ENCODE measurements at regions not wholly inside any gene's neighbourhood (a gene's known extent, or its start where the extent isn't known, plus 50 kb on each side); places are given as distances from the start of the nearest gene placed in this dataset.

DNA sequence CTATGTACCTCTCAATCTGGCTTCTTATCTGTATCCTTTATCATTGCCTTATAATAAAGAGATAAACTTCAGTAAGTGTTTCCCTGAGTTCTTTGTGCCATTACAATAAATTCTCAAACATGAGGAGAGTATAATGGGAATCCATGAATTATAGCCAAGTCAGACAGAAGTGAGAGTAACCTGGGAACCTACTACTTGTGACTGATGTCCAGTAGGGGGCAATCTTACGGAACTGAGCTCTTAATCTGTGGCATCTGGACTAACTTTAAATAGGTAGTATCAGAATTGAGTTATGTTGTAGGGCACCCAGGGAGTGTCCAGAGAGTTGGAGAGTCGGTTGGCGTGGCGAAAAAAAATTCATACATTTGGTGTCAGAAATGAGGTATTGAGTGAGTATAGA lies 542.6 kb downstream of the ZBBX start:
- Histone ChIP-seq H3K9me2 (ENCODE audit: insufficient read depth, low read length) (no peaks in the 10 kb centered on the region), H3K27ac (ENCODE audit: low read length) (no peak overlapping the region), H3K9me3 (ENCODE audit: low read length) (no peaks in the 10 kb centered on the region), H3K4me3 (ENCODE audit: low read length) (no peak overlapping the region), H4K20me1 (ENCODE audit: insufficient read depth) (no peaks in the 10 kb centered on the region), H2AFZ (ENCODE audit: low read depth, low read length) (no peak overlapping the region), H3K9ac (ENCODE audit: low read length) (no peak overlapping the region), H3K27me3 (ENCODE audit: insufficient read depth, low read depth, low read length) (no peaks in the 10 kb centered on the region), H3K36me3 (ENCODE audit: insufficient read depth, low read length) (no peaks in the 10 kb centered on the region), H3F3A (ENCODE audit: insufficient read depth, low read length, poor library complexity, severe bottlenecking) (no peaks in the 10 kb centered on the region), H3K4me2 (ENCODE audit: low read length) (no peak overlapping the region), H3K79me2 (replicated peaks; ENCODE audit: insufficient read depth, low read length) (no peaks in the 10 kb centered on the region)
- no peak for TF ChIP-seq MXI1 (conservative IDR thresholded peaks at IDR 0.05; ENCODE audit: poor library complexity, severe bottlenecking)
- TF ChIP-seq SMC3 (conservative IDR thresholded peaks at IDR 0.05; ENCODE audit: poor library complexity) = no peak
- TF ChIP-seq POLR2AphosphoS5 (IDR thresholded peaks at IDR 0.05) = no peak
- no peak for TF ChIP-seq RAD21 (conservative IDR thresholded peaks at IDR 0.05)

- Histone ChIP-seq H3K9me2 (ENCODE audit: insufficient read depth, low read length) (no peaks in the 10 kb centered on the region), H4K20me1 (ENCODE audit: insufficient read depth) (no peaks in the 10 kb centered on the region), H3K9ac (ENCODE audit: low read length) (no peak overlapping the region), H3K79me2 (replicated peaks; ENCODE audit: insufficient read depth, low read length) (no peaks in the 10 kb centered on the region), H3K27me3 (ENCODE audit: insufficient read depth, low read depth, low read length) (no peaks in the 10 kb centered on the region), H3F3A (ENCODE audit: insufficient read depth, low read length, poor library complexity, severe bottlenecking) (no peaks in the 10 kb centered on the region), H3K4me2 (ENCODE audit: low read length) (no peak overlapping the region), H3K27ac (ENCODE audit: low read length) (no peak overlapping the region), H3K36me3 (ENCODE audit: insufficient read depth, low read length) (no peaks in the 10 kb centered on the region), H2AFZ (ENCODE audit: low read depth, low read length) (no peak overlapping the region), H3K9me3 (ENCODE audit: low read length) (no peaks in the 10 kb centered on the region), H3K4me3 (ENCODE audit: low read length) (no peak overlapping the region)
- TF ChIP-seq, protein P1, sequence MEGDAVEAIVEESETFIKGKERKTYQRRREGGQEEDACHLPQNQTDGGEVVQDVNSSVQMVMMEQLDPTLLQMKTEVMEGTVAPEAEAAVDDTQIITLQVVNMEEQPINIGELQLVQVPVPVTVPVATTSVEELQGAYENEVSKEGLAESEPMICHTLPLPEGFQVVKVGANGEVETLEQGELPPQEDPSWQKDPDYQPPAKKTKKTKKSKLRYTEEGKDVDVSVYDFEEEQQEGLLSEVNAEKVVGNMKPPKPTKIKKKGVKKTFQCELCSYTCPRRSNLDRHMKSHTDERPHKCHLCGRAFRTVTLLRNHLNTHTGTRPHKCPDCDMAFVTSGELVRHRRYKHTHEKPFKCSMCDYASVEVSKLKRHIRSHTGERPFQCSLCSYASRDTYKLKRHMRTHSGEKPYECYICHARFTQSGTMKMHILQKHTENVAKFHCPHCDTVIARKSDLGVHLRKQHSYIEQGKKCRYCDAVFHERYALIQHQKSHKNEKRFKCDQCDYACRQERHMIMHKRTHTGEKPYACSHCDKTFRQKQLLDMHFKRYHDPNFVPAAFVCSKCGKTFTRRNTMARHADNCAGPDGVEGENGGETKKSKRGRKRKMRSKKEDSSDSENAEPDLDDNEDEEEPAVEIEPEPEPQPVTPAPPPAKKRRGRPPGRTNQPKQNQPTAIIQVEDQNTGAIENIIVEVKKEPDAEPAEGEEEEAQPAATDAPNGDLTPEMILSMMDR (IDR thresholded peaks at IDR 0.05; ENCODE audit: poor library complexity, severe bottlenecking) = no peak
- TF ChIP-seq RAD21 (conservative IDR thresholded peaks at IDR 0.05) (no peak), POLR2AphosphoS5 (IDR thresholded peaks at IDR 0.05) (no peak), EP300 (conservative IDR thresholded peaks at IDR 0.05; ENCODE audit: poor library complexity, severe bottlenecking) (no peak), EZH2 (IDR thresholded peaks at IDR 0.05; ENCODE audit: borderline replicate concordance, insufficient read depth, low read length, poor library complexity, severe bottlenecking) (no peak), REST (IDR thresholded peaks at IDR 0.05; ENCODE audit: borderline replicate concordance) (no peak), MXI1 (conservative IDR thresholded peaks at IDR 0.05; ENCODE audit: poor library complexity, severe bottlenecking) (no peak), TAF1 (IDR thresholded peaks at IDR 0.05; ENCODE audit: low read depth) (no peak), SMC3 (conservative IDR thresholded peaks at IDR 0.05; ENCODE audit: poor library complexity) (no peak)
Observed at GRCh38 chr3:166836836-166837235, 543.3 kb downstream of the ZBBX start.

DNA sequence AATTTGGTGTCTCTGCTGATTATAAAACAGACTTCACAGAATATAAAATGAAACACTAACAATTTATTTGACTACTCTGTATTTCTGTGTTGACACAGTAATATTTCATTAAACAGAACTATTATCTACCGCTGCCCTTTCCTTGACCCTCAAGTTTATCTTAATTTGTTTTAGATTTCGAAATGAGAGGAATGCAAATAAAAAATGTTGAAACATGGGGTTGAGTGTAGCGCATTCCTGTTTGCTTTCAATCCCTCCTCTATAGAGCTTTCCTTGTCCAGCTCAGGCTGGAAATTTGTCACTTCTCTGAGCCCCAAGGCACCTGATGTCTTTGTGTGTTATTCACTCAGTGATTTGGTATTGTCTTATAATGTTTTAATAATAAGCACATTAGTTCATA lies 550.2 kb downstream of the ZBBX start:
- H2AFZ ChIP-seq (ENCODE audit: low read depth, low read length) = no peak overlapping the region
- no peaks in the 10 kb centered on the region for H4K20me1 ChIP-seq (ENCODE audit: insufficient read depth)
- H3K9me3 ChIP-seq (ENCODE audit: low read length) = no peaks in the 10 kb centered on the region
- no peak overlapping the region for H3K9ac ChIP-seq (ENCODE audit: low read length)
- no peaks in the 10 kb centered on the region for H3K79me2 ChIP-seq (replicated peaks; ENCODE audit: insufficient read depth, low read length)
- no peak overlapping the region for H3K4me3 ChIP-seq (ENCODE audit: low read length)
- no peaks in the 10 kb centered on the region for H3K36me3 ChIP-seq (ENCODE audit: insufficient read depth, low read length)
- H3F3A ChIP-seq (ENCODE audit: insufficient read depth, low read length, poor library complexity, severe bottlenecking) = no peaks in the 10 kb centered on the region
- TF ChIP-seq EZH2 (IDR thresholded peaks at IDR 0.05; ENCODE audit: borderline replicate concordance, insufficient read depth, low read length, poor library complexity, severe bottlenecking) (no peak), TAF1 (IDR thresholded peaks at IDR 0.05; ENCODE audit: low read depth) (no peak), SMC3 (conservative IDR thresholded peaks at IDR 0.05; ENCODE audit: poor library complexity) (no peak), MXI1 (conservative IDR thresholded peaks at IDR 0.05; ENCODE audit: poor library complexity, severe bottlenecking) (no peak), RAD21 (conservative IDR thresholded peaks at IDR 0.05) (no peak), EP300 (conservative IDR thresholded peaks at IDR 0.05; ENCODE audit: poor library complexity, severe bottlenecking) (no peak), REST (IDR thresholded peaks at IDR 0.05; ENCODE audit: borderline replicate concordance) (no peak)
- TF ChIP-seq, protein P1 (IDR thresholded peaks at IDR 0.05; ENCODE audit: poor library complexity, severe bottlenecking) = no peak
- H3K4me2 ChIP-seq (ENCODE audit: low read length) = no peak overlapping the region
- H3K27ac ChIP-seq (ENCODE audit: low read length) = no peak overlapping the region
- no peaks in the 10 kb centered on the region for H3K9me2 ChIP-seq (ENCODE audit: insufficient read depth, low read length)
- H3K27me3 ChIP-seq (ENCODE audit: insufficient read depth, low read depth, low read length) = no peaks in the 10 kb centered on the region

Data from neural cell (in vitro differentiated cells).